WERI-Rb-1 (cell line): ENCODE measurements at regions not wholly inside any gene's neighbourhood (a gene's known extent, or its start where the extent isn't known, plus 50 kb on each side); places are given as distances from the start of the nearest gene placed in this dataset.

Experiments
- DNase-seq: peaks from one replicate; pipeline ENCODE4 v3.0.0-alpha.2; 2020
- H3K27ac ChIP-seq: fragments of 250-450 bp; sonication (Bioruptor Pico); 2 replicates; pipeline ENCODE4 v1.5.1; 2020; ENCODE audit warnings: mild to moderate bottlenecking, moderate library complexity
- H3K27me3 ChIP-seq: fragments of 250-450 bp; sonication (Bioruptor Pico); 2 replicates; pipeline ENCODE4 v1.5.1; 2021; ENCODE audit warnings: mild to moderate bottlenecking, low read depth, moderate library complexity; ENCODE audit not compliant: insufficient read depth, severe bottlenecking
- H3K36me3 ChIP-seq: fragments of 250-450 bp; sonication (Bioruptor Pico); 2 replicates; pipeline ENCODE4 v1.5.1; 2020; ENCODE audit warnings: mild to moderate bottlenecking, moderate library complexity
- H3K4me3 ChIP-seq: 2 replicates; pipeline ENCODE4 v1.5.1; 2011; ENCODE audit warnings: low read depth, mild to moderate bottlenecking, control low read depth, low read length
- H3K9me3 ChIP-seq: fragments of 250-450 bp; sonication (Bioruptor Pico); 2 replicates; pipeline ENCODE4 v1.5.1; 2021; ENCODE audit warnings: mild to moderate bottlenecking, moderate library complexity; ENCODE audit not compliant: severe bottlenecking
- CTCF ChIP-seq: IDR thresholded peaks from 2 replicates; pipeline ENCODE4 v1.5.1; 2011; ENCODE audit warnings: low read depth, mild to moderate bottlenecking, control low read depth, inconsistent platforms, low read length

DNA sequence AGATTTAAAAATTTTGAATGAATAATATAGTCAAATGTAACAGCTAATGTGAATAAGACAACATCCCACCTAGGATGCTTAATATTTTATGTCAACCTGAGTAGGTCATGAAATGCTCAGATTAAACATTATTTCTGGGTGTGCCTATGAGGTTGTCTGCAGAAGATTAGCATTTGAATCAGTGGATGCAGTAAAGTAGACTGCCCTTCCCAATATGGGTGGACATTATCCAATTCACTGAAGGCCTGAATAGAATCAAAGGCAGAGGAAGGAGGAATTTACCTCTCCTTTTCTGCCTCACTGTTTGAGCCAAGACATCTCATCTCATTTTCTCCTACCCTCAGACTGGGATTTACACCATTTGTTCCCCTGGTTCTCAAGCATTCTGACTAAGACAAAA, 1582.3 kb downstream of the EFNA5 start:
- H3K9me3 ChIP-seq: no peaks in the 10 kb centered on the region
- no peak overlapping the region for H3K4me3 ChIP-seq
- TF ChIP-seq CTCF: no peak
- no peaks in the 10 kb centered on the region for H3K27me3 ChIP-seq
- no peak for DNase-seq
- no peak overlapping the region for H3K27ac ChIP-seq
- H3K36me3 ChIP-seq: no peaks in the 10 kb centered on the region

- no peak for TF ChIP-seq CTCF
- Histone ChIP-seq H3K4me3 (no peak overlapping the region), H3K27ac (no peak overlapping the region)
Observed at GRCh38 chr5:106086352-106086751, 1584.4 kb downstream of the EFNA5 start.

DNA sequence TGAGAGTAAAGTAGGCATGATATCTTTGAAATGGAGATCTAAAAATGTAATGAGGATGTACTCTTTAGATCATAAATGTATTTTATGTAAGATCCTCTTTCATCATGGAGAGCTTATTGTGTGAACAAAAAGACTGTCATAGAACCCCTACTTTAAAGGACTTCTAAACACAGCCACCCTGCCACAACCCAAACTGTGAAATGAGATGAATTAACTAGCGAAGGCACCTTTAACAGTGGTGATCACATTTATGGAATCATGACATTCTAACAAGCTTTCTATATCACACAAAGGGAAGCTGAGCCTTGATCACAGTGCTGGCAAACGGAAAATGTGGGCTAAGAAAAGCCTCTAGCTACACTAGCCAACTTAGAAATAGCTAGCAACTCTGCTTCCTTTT, 1585.2 kb downstream of the EFNA5 start:
- DNase-seq: no peak
- Histone ChIP-seq H3K4me3 (no peak overlapping the region), H3K9me3 (no peaks in the 10 kb centered on the region), H3K27ac (no peak overlapping the region), H3K27me3 (no peaks in the 10 kb centered on the region), H3K36me3 (no peaks in the 10 kb centered on the region)
- TF ChIP-seq CTCF: no peak

More at GRCh38 chr5:106086352-106086751, 1584.4 kb downstream of the EFNA5 start:
- no peaks in the 10 kb centered on the region for H3K27me3 ChIP-seq
- no peak for DNase-seq
- H3K9me3 ChIP-seq: no peaks in the 10 kb centered on the region
- H3K36me3 ChIP-seq: no peaks in the 10 kb centered on the region

DNA sequence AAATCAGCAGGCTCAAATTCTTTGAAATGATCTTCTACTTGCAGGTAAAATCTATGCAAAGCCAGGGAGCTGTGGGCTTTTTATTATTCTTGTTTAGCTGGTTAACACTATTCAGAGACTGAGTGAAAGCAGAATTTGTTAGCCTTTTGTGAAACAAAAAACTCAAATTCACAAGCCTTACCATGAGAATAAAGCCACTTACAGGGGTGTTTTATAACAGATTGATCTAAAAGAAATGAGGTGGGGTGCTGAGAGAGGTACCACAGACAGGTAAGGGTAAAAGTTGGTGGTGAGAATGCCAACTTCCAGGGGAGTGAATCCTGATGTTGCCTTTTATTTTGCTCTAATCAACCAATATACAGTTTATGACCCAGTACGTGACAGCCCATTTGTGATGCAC, 1585.6 kb downstream of the EFNA5 start:
- Histone ChIP-seq H3K4me3 (no peak overlapping the region), H3K27ac (no peak overlapping the region)
- TF ChIP-seq CTCF: no peak

DNA sequence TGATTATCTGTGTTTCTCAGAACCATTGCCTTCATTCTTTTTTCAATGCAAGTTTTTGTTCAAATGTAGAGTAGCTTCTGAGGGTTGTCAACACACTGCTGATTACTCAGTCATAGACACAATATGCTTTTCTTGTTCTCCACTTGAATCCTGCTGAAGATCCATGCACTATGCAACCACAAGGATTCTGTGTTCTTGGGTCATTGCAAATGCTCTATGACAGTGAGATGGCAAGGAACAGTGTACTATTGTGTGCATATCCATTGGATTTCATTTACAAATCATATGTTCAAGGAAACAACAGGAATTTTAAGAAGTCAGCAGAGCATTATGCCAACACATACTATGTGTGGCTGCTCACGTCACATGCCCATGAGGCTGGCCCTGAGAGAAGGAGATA, 1590.2 kb downstream of the EFNA5 start:
- DNase-seq: no peak

More for the DNA sequence above, 1585.6 kb downstream of the EFNA5 start:
- no peaks in the 10 kb centered on the region for H3K27me3 ChIP-seq
- no peak for DNase-seq
- no peaks in the 10 kb centered on the region for H3K9me3 ChIP-seq
- no peaks in the 10 kb centered on the region for H3K36me3 ChIP-seq

More for the DNA sequence above, 1590.2 kb downstream of the EFNA5 start:
- no peaks in the 10 kb centered on the region for H3K36me3 ChIP-seq
- no peak for TF ChIP-seq CTCF
- H3K27me3 ChIP-seq: no peaks in the 10 kb centered on the region
- H3K27ac ChIP-seq: no peak overlapping the region
- no peaks in the 10 kb centered on the region for H3K9me3 ChIP-seq
- no peak overlapping the region for H3K4me3 ChIP-seq
